Heart right ventricle (tissue), 16 donors: ENCODE measurements at regions not wholly inside any gene's neighbourhood (a gene's known extent, or its start where the extent isn't known, plus 50 kb on each side); places are given as distances from the start of the nearest gene placed in this dataset.

Experiments used
- ATAC-seq, 8 donors: fragments of 200-7000 bp; cut with Tn5 transposase; one replicate each; pipeline ENCODE4 v1.9.1; 2020; ENCODE audit warnings: mild to moderate bottlenecking in 8 of 8, moderate library complexity in 8 of 8, moderate number of reproducible peaks in 1 of 8
- DNase-seq, 2 donors: peaks; one replicate each; pipeline ENCODE4 v3.0.0-alpha.2; 2020
- H3K27ac ChIP-seq, 10 donors: fragments of 200-600 bp; sonication (generic) in 2 of 10; one replicate each; pipeline versions ENCODE4 v1.5.0 to v1.8.0; 2020 to 2022; ENCODE audit warnings: mild to moderate bottlenecking in 3 of 10
- H3K27me3 ChIP-seq, 7 donors: fragments of 200-600 bp; one replicate each; pipeline ENCODE4 v1.8.0; 2021 to 2022; ENCODE audit warnings: mild to moderate bottlenecking in 2 of 7
- H3K36me3 ChIP-seq, 9 donors: fragments of 200-600 bp; sonication (generic) in 1 of 9; one replicate each; pipeline versions ENCODE4 v1.5.0 to v1.8.0; 2020 to 2022; ENCODE audit warnings: mild to moderate bottlenecking in 2 of 9
- H3K4me1 ChIP-seq, 9 donors: fragments of 200-600 bp; sonication (generic) in 1 of 9; one replicate each; pipeline versions ENCODE4 v1.5.0 to v1.8.0; 2020 to 2022; ENCODE audit warnings: mild to moderate bottlenecking in 4 of 9
- H3K4me3 ChIP-seq, 10 donors: fragments of 200-600 bp; sonication (generic) in 2 of 10; one replicate each; pipeline versions ENCODE4 v1.5.0 to v1.8.0; 2020 to 2022; ENCODE audit warnings: mild to moderate bottlenecking in 7 of 10, moderate library complexity in 2 of 10
- H3K9me3 ChIP-seq, 11 donors: fragments of 200-600 bp in 10 of 11; sonication (generic) in 2 of 11; one replicate each; pipeline versions ENCODE4 v1.5.0 to v1.8.0; 2013 to 2022; ENCODE audit warnings: mild to moderate bottlenecking in 2 of 11, control low read depth in 1 of 11, moderate library complexity in 1 of 11
- CTCF ChIP-seq, 9 donors: fragments of 200-600 bp; sonication (generic) in 2 of 9; IDR thresholded peaks; one replicate each; pipeline versions ENCODE4 v1.5.0 to v1.8.0; 2021 to 2022; ENCODE audit warnings: antibody characterized with exemption in 9 of 9, mild to moderate bottlenecking in 5 of 9, moderate library complexity in 1 of 9
- WGBS, 2 donors: extraction: QIAGEN DNeasy Blood & Tissue Kit; methylation state at CpG; one replicate each; pipeline ENCODE4 v1.1.7; 2013; ENCODE audit warnings: inconsistent platforms in 1 of 2; 5-methylcytosine and 5-hydroxymethylcytosine counted together
- intact Hi-C, 10 donors: fragments of 100-400 bp; cut with DNase I; formaldehyde crosslinking; loops; one replicate each; pipeline versions ENCODE4 v1.11.1 to v1.14.2; 2022
- donor health status: Arrhythmogenic right ventricular cardiomyopathy.
- donor health status: ischemic (EF 13 %, LVEDD 7.1; RV severe dilation, severe dysfunction).
- donor health status: healthy with polysubstance abuse.
- donor health status: DM: no; HTN: yes; CAD: no.
- donor health status: DM: no; HTN: no; CAD: no.
- donor health status: ischemic (EF 25% LVEDD 6.9; RV normal size, moderate dysfunction).
- donor health status: ischemic (EF 25% LVEDD 5.7; RV mildly dilated, moderate dysfunction).
- donor health status: healthy.
- donor health status: DM: yes; HTN: yes; CAD: no.
- donor health status: Ischemic cardiomyopathy.
- donor health status: ischemic (EF 35%, LVEDD 5.7; RV mildly dilated, moderate dysfunction).
- donor health status: nonischemic (EF 11% LVEDD 7.7; RV severe dilation, severe dysfunction).
- donor health status: DM: yes; HTN: yes; CAD: no.
- donor health status: PGD.
- donor health status: ischemic (EF 29% LVEDD 5.4; RV normal size, mild dysfunction).
- donor health status: nonischemic (EF 23%, LVEDD 6.1; RV moderate dilation, normal function).

GRCh38 chr15:29446480-29446879, 176.9 kb upstream of the NSMCE3 start:
- Histone ChIP-seq H3K27ac (no peak overlapping the region), H3K4me1 (no peaks in the 10 kb centered on the region), H3K4me3 (no peak overlapping the region), H3K9me3 (peaks cover 0 to 5% (median 0%) of the 10 kb centered on the region in 11 donors), H3K36me3 (no peaks in the 10 kb centered on the region), H3K27me3 (peaks cover 0 to 8% (median 0%) of the 10 kb centered on the region in 7 donors)
- no peak for DNase-seq
- no peak for TF ChIP-seq CTCF (IDR thresholded peaks at IDR 0.05)
- WGBS, 2 donors, result 72 to 74% methylated on average over 3 of the region's 3 CpGs
- ATAC-seq, result no peak
- intact Hi-C loops, result no loop called here

- H3K4me1 ChIP-seq, result no peaks in the 10 kb centered on the region
- DNase-seq, result no peak
- intact Hi-C loops, result no loop called here
- no peak for TF ChIP-seq CTCF (IDR thresholded peaks at IDR 0.05)
- H3K27me3 ChIP-seq, result peaks cover 0 to 8% (median 0%) of the 10 kb centered on the region in 7 donors
- ATAC-seq, result no peak
- H3K9me3 ChIP-seq, result no peaks in the 10 kb centered on the region
- H3K27ac ChIP-seq, result no peak overlapping the region
- H3K36me3 ChIP-seq, result no peaks in the 10 kb centered on the region
- no peak overlapping the region for H3K4me3 ChIP-seq
- WGBS, 2 donors, result 76 to 81% methylated on average over 5 of the region's 5 CpGs
Measured at GRCh38 chr15:29442532-29442931, 172.9 kb upstream of the NSMCE3 start.

GRCh38 chr15:29440541-29440940, 170.9 kb upstream of the NSMCE3 start:
- Histone ChIP-seq H3K27ac (no peak overlapping the region), H3K4me3 (no peak overlapping the region), H3K36me3 (no peaks in the 10 kb centered on the region), H3K9me3 (no peaks in the 10 kb centered on the region), H3K27me3 (peaks cover 0 to 8% (median 0%) of the 10 kb centered on the region in 7 donors), H3K4me1 (no peaks in the 10 kb centered on the region)
- WGBS, 2 donors, result 81 to 84% methylated on average over 7 of the region's 7 CpGs
- DNase-seq (no peak), ATAC-seq (no peak)
- intact Hi-C loops, result no loop called here
- no peak for TF ChIP-seq CTCF (IDR thresholded peaks at IDR 0.05)

GRCh38 chr15:29438703-29439055, 169.1 kb upstream of the NSMCE3 start:
- no peaks in the 10 kb centered on the region for H3K9me3 ChIP-seq
- no peak overlapping the region for H3K4me3 ChIP-seq
- ATAC-seq, result no peak
- no peak overlapping the region for H3K27ac ChIP-seq
- no peaks in the 10 kb centered on the region for H3K4me1 ChIP-seq
- WGBS, 2 donors, result 69 to 91% methylated on average over 2 of the region's 2 CpGs
- TF ChIP-seq CTCF (IDR thresholded peaks at IDR 0.05), result no peak
- intact Hi-C loops, result loop anchor here in 1 of 10 donors (10.0 kb wide), 1 partner anchor 64 kb away; no protein-coding TSS in a partner anchor
- DNase-seq, result no peak
- H3K36me3 ChIP-seq, result no peaks in the 10 kb centered on the region
- peaks cover 0 to 8% (median 0%) of the 10 kb centered on the region in 7 donors for H3K27me3 ChIP-seq
